Mesodermal cell (in vitro differentiated cells): ENCODE measurements at regions not wholly inside any gene's neighbourhood (a gene's known extent, or its start where the extent isn't known, plus 50 kb on each side); places are given as distances from the start of the nearest gene placed in this dataset.
"Not testable (repeated sequence)": the region's sequence is repeated elsewhere in the genome, so short reads cannot be mapped to it uniquely, and the experiment has no call there.

Experiments used
- H3K27ac ChIP-seq: 2 replicates; pipeline ENCODE4 v1.7.0; 2013; ENCODE audit warnings: mild to moderate bottlenecking, low read depth, low read length, moderate library complexity; ENCODE audit not compliant: severe bottlenecking
- H3K36me3 ChIP-seq: 2 replicates; pipeline ENCODE4 v1.7.1; 2013; ENCODE audit warnings: mild to moderate bottlenecking, low read length, moderate library complexity; ENCODE audit not compliant: control insufficient read depth, insufficient read depth
- H3K4me1 ChIP-seq: one replicate; pipeline ENCODE4 v1.7.1; 2013; ENCODE audit warnings: mild to moderate bottlenecking, low read length; ENCODE audit not compliant: insufficient read depth, control insufficient read depth, poor library complexity, severe bottlenecking
- H3K4me3 ChIP-seq: 2 replicates; pipeline ENCODE4 v1.7.0; 2013; ENCODE audit warnings: low read length, control low read depth, mild to moderate bottlenecking; ENCODE audit not compliant: insufficient read depth, poor library complexity, severe bottlenecking; ENCODE audit errors: extremely low read depth
- H3K9me3 ChIP-seq: 2 replicates; pipeline ENCODE4 v1.7.1; 2013; ENCODE audit warnings: mild to moderate bottlenecking, low read length, moderate library complexity; ENCODE audit not compliant: control insufficient read depth
- WGBS, 2 experiments: methylation state at CpG; one replicate each; pipeline ENCODE4 v1.1.5; 2013; ENCODE audit warnings: missing lambda C conversion rate in 2 of 2; ENCODE audit not compliant: insufficient coverage in 2 of 2; 5-methylcytosine and 5-hydroxymethylcytosine counted together

DNA sequence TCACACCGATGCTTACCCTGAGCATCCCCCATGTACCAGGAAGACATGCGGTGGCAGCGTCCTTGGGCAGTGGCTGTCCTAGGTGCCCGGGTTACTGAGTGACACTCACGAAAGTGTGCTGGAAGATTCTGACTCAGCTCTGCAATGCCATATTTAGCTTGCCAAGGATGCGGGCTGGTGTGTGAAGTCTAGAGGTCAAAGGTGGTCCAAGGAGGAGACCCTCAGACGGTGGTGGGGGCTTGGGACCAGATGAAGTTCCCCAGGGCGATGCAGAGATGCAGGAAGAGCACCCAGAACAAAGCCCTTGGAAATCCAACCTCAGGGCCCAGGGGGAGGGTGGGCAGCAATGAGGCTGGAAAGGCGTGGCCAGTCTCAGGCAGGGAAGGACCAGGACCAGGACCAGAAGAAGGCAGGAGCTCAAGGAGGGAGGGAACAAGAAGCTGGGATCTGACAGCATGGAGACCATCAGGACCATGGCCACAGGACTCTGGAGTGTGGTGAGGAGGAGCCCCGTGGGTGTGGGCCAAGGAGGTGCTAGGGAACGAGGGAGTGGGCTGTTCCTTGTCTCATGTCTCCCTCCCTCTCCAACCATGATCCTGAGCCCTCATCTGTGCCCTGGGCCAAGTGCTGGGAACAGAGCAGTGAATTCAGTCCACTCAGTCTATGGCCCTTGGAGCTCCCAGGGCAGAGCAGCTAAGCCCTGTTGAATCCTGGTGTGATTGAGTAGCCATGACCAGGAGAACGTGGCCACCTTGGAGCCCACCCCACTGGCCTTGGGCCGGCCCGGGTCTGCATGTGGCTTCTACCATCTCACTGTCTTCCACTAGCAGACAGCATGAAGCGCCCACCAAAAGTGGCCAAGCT is 310.1 kb upstream of the DIO3 start:
- no peaks in the 10 kb centered on the region for H3K36me3 ChIP-seq

DNA sequence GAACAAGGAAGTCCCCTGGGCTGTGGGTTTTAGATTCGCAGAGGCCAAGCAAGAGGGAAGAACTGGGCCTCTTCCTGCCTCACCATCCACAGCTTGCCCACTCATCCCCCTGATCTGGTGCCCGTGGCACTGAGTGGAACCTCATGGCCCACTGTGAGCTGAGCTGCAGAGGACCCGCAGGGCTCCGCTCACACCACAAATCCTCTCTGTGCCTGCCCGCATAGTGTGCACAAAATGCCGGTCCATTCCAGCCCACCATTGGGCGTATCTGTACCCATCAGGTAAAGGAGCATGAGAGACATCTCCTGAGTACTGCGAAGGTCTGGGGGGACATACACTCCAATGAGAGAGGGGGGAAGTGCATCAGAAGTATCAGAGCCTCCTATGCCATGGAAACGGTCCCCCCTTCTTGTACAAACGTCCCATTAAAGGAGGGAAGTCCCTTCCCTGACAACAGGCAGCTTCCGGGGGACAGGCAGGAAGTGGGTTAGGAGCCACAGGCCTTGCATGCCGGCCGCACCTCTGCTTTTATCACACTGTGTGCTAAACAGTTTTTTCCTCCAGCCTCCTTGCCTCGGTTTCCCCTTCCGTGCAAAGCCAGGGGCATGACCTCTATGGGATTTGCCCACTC is 309.4 kb upstream of the DIO3 start:
- H3K4me1 ChIP-seq = no peaks in the 10 kb centered on the region
- no peak overlapping the region for H3K4me3 ChIP-seq
- H3K9me3 ChIP-seq = no peaks in the 10 kb centered on the region
- H3K36me3 ChIP-seq = no peaks in the 10 kb centered on the region
- 90 to 92% methylated on average over 13 to 14 of the region's 15 CpGs for WGBS, 2 experiments
- H3K27ac ChIP-seq = no peak overlapping the region

More for the DNA sequence above, 310.1 kb upstream of the DIO3 start:
- WGBS, 2 experiments = 95 to 96% methylated on average over 11 to 15 of the region's 15 CpGs
- Histone ChIP-seq H3K4me1 (no peaks in the 10 kb centered on the region), H3K4me3 (no peak overlapping the region), H3K27ac (no peak overlapping the region), H3K9me3 (no peaks in the 10 kb centered on the region)

DNA sequence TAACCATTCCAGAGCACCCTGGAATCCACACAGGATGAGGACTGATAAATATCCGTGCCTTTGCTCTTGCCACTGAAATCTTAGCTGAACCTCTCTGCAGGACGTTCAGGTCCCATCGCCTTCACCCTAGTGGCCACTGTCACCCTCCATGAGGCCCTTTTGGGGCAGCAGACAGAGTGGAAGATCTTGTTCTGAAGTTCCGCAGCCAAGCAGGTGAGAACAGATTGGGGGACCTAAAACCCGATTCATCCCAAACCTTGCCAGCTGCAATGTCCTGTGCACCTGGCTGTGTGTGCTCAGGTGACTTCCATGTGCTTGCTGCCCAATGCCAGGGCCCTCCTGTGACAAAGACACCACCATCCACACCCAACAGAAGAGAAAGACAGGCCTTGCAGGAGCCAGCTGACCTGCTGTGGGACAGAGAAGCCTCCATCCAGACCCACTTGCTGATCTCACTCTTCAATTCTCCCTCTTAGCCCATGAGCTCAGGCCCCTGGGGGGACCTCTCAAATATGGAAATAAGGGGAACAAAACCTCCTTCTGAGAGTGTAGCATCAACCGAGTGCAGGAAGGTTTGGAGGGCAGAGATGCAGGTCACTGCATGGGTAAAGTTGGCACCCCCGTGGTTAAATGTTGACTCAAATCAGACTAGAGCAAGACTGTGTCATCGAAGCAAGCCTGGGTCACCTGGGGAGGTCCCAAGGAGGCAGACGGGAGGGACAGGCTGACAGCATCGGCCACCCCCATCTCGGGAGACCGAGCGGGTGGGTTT is 308.7 kb upstream of the DIO3 start:
- Histone ChIP-seq H3K4me1 (no peaks in the 10 kb centered on the region), H3K4me3 (no peak overlapping the region), H3K9me3 (no peaks in the 10 kb centered on the region), H3K36me3 (no peaks in the 10 kb centered on the region), H3K27ac (no peak overlapping the region)
- 83 to 95% methylated on average over 11 to 12 of the region's 13 CpGs for WGBS, 2 experiments

DNA sequence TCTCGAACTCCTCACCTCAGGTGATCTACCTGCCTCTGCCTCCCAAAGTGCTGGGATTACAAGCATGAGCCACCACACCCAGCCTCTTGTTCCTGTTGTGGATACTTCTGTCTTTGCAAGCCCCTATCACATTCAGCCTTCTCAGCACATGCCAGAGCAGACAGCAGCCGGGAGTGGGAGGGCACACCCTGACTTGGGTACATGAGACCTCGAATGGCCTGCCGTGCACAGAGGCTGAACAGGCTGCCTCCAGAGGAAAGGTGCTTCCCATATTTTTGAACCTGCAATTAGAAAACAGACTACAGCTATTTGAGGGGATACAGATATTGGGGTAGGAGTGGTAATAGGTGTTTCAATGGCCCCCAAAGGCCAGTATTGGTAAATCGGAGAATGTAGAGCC is 307.3 kb upstream of the DIO3 start:
- H3K9me3 ChIP-seq = no peaks in the 10 kb centered on the region
- no peak overlapping the region for H3K4me3 ChIP-seq
- H3K4me1 ChIP-seq = no peaks in the 10 kb centered on the region
- no peak overlapping the region for H3K27ac ChIP-seq
- 93 to 99% methylated on average over 5 of the region's 5 CpGs for WGBS, 2 experiments
- H3K36me3 ChIP-seq = no peaks in the 10 kb centered on the region

DNA sequence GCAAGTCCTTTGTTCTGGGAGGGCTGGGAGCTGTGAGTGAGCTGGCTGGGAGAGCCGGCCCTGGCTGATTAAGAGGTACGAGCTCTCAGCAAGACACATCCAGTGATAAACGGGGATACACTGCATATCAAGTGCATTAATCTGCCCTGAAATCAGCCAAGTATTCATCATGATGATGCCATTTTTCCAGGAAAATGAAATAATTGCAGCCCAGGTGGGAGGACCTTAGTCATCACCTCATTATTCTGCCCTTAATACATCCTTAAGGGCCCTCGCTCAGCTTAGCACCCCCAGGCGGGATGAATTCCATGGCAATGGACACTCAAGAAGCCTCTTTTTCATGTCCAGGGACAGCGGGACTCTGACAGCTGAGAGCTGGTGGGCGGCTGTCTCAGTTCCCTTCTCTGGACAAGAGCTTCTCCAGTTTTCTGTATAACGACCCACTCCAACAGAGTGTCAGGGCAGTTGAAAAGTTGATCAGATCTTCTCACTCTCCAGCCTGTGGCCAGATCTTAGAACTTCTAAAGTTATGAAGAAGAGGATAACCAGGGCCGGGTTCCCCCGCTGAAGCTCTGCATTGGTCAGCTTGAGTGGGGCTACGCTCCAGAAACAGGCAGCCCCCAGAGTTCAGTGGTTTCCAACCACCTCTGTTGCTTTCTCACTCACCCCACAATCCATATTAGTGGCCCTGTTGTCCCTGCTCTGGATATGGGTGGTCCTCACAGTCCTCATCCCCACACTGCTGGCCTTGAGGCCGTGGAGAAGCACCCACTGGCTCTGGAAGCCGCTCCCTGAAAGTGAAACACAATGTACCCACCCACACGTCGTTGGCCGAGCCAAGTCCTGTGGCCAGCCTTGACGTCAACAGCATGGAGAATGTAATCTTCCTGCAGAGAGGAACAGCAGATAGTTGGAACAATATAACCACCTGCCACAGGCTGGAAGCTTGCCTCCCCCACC is 306.2 kb upstream of the DIO3 start:
- H3K4me3 ChIP-seq = no peak overlapping the region
- H3K4me1 ChIP-seq = no peaks in the 10 kb centered on the region
- H3K36me3 ChIP-seq = no peaks in the 10 kb centered on the region
- no peaks in the 10 kb centered on the region for H3K9me3 ChIP-seq
- 87 to 90% methylated on average over 15 of the region's 17 CpGs for WGBS, 2 experiments
- H3K27ac ChIP-seq = no peak overlapping the region

DNA sequence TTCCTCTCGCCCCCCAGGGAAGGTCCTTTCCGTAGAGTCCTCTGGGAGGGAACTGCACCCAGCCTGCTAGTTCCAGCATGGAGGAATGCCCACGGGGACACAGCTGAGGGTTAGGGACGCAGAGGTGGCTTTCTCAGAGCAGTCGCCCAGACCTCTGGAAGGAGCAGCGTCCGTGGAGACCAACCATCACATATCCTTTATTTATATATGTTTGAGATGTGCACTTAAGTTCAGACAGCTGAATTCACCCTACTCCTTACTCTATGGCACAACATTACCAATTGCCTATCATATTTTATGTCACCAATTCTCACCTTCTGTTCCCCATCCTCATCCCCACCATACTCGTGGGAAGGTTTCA is 305.6 kb upstream of the DIO3 start:
- Histone ChIP-seq H3K9me3 (no peaks in the 10 kb centered on the region), H3K4me3 (no peak overlapping the region), H3K27ac (no peak overlapping the region), H3K36me3 (no peaks in the 10 kb centered on the region), H3K4me1 (no peaks in the 10 kb centered on the region)
- WGBS, 2 experiments = 94% methylated on average over 3 of the region's 8 CpGs; no CpG with 5 or more reads in 1 of the 2 experiments

DNA sequence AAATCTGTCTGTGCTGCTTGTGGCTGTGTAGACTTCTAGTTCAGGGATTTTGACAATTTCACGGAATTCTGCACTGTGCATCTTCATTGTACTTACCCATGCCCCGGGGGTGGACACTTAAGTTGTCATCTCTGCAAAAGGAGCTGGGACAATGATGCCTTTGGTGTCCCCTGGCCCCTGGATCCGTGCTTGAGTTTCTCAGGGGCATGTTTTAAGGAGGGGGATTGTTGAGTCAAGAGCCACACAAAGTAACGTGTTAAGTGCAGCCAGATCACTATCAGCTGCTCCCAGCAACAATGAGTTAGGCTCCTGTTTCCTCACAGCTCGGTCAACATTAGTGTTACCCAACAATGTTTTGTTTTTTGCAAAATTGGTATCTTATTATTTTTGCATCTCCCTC is 305.0 kb upstream of the DIO3 start:
- no peak overlapping the region for H3K4me3 ChIP-seq
- WGBS, 2 experiments = 50 to 78% methylated on average over 1 to 3 of the region's 5 CpGs
- H3K36me3 ChIP-seq = no peaks in the 10 kb centered on the region
- H3K4me1 ChIP-seq = no peaks in the 10 kb centered on the region
- H3K27ac ChIP-seq = no peak overlapping the region
- H3K9me3 ChIP-seq = no peaks in the 10 kb centered on the region

DNA sequence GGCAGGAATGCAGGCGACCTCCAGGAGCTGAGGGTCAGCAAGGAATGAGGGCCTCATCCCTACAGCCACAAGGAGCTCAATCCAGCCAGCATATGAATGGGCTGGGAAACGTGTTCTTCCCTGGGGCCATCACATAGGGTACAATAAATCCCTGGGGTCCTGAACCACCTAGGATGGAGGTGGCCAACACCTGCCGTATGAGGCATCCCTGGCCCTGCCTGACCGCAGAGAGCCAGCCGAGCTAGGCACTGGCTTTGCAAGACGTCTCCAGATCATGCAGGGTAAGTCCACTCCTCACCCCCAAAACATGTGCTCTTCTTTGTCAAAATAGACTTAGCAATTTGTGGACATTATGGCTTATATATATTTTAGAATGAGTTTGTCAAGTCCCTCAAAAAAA is 303.7 kb upstream of the DIO3 start:
- no peak overlapping the region for H3K27ac ChIP-seq
- 61 to 85% methylated on average over 2 to 6 of the region's 6 CpGs for WGBS, 2 experiments
- H3K36me3 ChIP-seq = no peaks in the 10 kb centered on the region
- H3K4me3 ChIP-seq = no peak overlapping the region
- no peaks in the 10 kb centered on the region for H3K4me1 ChIP-seq
- peaks cover 7% of the 10 kb centered on the region for H3K9me3 ChIP-seq

DNA sequence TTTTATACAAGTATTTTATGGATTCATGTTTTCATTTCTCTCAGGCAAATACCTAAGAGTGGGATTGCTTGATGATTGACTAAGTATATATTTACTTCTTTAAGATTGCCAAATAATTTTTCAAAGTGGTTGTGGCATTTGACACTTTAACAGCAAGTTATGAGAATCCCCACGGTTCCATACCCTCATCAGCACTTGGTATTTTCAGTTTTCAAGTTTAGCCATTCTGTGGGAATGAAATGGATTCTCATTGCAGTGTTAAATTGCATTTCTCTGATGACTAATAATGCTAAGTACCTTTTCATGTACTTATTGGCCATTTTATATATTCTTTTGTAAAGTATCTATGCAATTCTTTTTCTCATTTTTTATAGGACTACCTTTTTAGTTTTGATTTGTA is 301.5 kb upstream of the DIO3 start:
- Histone ChIP-seq H3K36me3 (no peaks in the 10 kb centered on the region), H3K4me3 (no peak overlapping the region), H3K9me3 (peaks cover 7% of the 10 kb centered on the region), H3K27ac (no peak overlapping the region), H3K4me1 (no peaks in the 10 kb centered on the region)
- 80% methylated on average over 1 of the region's 1 CpG; no CpG with 5 or more reads in 1 of the 2 experiments for WGBS, 2 experiments

DNA sequence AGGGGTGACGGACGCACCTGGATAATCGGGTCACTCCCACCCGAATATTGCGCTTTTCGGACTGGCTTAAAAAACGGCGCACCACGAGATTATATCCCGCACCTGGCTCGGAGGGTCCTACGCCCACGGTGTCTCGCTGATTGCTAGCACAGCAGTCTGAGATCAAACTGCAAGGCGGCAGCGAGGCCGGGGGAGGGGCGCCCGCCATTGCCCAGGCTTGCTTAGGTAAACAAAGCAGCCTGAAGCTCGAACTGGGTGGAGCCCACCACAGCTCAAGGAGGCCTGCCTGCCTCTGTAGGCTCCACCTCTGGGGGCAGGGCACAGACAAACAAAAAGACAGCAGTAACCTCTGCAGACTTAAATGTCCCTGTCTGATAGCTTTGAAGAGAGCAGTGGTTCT is 294.9 kb upstream of the DIO3 start:
- H3K9me3 ChIP-seq, H3K36me3 ChIP-seq: not testable (repeated sequence)
- WGBS, 2 experiments = 97 to 100% methylated on average over 5 to 11 of the region's 20 CpGs

More for the DNA sequence above, 294.9 kb upstream of the DIO3 start:
- H3K4me3 ChIP-seq, H3K27ac ChIP-seq, H3K4me1 ChIP-seq: not testable (repeated sequence)
